OCI-LY1 (cell line): ENCODE measurements at regions not wholly inside any gene's neighbourhood (a gene's known extent, or its start where the extent isn't known, plus 50 kb on each side); places are given as distances from the start of the nearest gene placed in this dataset.

Experiments
- H2AFZ ChIP-seq: fragments of 200-600 bp; sonication (generic), shearing (Covaris generic); 2 replicates; pipeline ENCODE4 v1.6.0; 2014; ENCODE audit warnings: antibody characterized with exemption, mild to moderate bottlenecking, low read length
- H3F3A ChIP-seq: fragments of 200-600 bp; sonication (generic), shearing (Covaris generic); 2 replicates; pipeline ENCODE4 v1.6.0; 2014; ENCODE audit warnings: mild to moderate bottlenecking, antibody characterized with exemption, low read length, moderate library complexity; ENCODE audit not compliant: insufficient read depth
- H3K27ac ChIP-seq: fragments of 200-600 bp; sonication (generic); 2 replicates; pipeline ENCODE4 v1.5.1; 2014; ENCODE audit warnings: low read length, mixed run types, mild to moderate bottlenecking, low read depth; ENCODE audit not compliant: poor library complexity, severe bottlenecking
- H3K27me3 ChIP-seq: fragments of 200-600 bp; sonication (generic); 2 replicates; pipeline ENCODE4 v1.6.0; 2014; ENCODE audit warnings: antibody characterized with exemption, mild to moderate bottlenecking, low read length, moderate library complexity; ENCODE audit not compliant: insufficient read depth
- H3K36me3 ChIP-seq: fragments of 200-600 bp; sonication (generic); 2 replicates; pipeline ENCODE4 v1.6.1; 2014; ENCODE audit warnings: mild to moderate bottlenecking, antibody characterized with exemption, low read length, moderate library complexity, mixed read lengths; ENCODE audit not compliant: insufficient read depth
- H3K4me1 ChIP-seq: fragments of 200-600 bp; sonication (generic); 2 replicates; pipeline ENCODE4 v1.5.1; 2014; ENCODE audit warnings: mild to moderate bottlenecking, low read length, moderate library complexity; ENCODE audit not compliant: insufficient read depth, severe bottlenecking
- H3K4me2 ChIP-seq: fragments of 200-600 bp; sonication (generic), shearing (Covaris generic); 2 replicates; pipeline ENCODE4 v1.6.1; 2014; ENCODE audit warnings: low read length
- H3K4me3 ChIP-seq: fragments of 200-600 bp; sonication (generic); 2 replicates; pipeline ENCODE4 v1.5.1; 2014; ENCODE audit warnings: low read length, low read depth, mild to moderate bottlenecking, mixed read lengths; ENCODE audit not compliant: poor library complexity, severe bottlenecking
- H3K79me2 ChIP-seq: fragments of 200-600 bp; shearing (Covaris generic); 2 replicates; pipeline ENCODE4 v1.6.1; 2016; ENCODE audit warnings: mixed run types, low read length, mixed read lengths; ENCODE audit not compliant: insufficient read depth
- H3K9ac ChIP-seq: fragments of 200-600 bp; sonication (generic), shearing (Covaris generic); 2 replicates; pipeline ENCODE4 v1.6.1; 2014; ENCODE audit warnings: mild to moderate bottlenecking, low read length, mixed read lengths
- H3K9me2 ChIP-seq: fragments of 200-600 bp; sonication (generic), shearing (Covaris generic); 2 replicates; pipeline ENCODE4 v1.6.1; 2014; ENCODE audit warnings: low read depth, mild to moderate bottlenecking, low read length, mixed read lengths
- H3K9me3 ChIP-seq: fragments of 200-600 bp; shearing (Covaris generic); 2 replicates; pipeline ENCODE4 v1.6.1; 2014; ENCODE audit warnings: low read length, mixed read lengths
- H4K20me1 ChIP-seq: fragments of 200-600 bp; sonication (generic), shearing (Covaris generic); 2 replicates; pipeline ENCODE4 v1.6.0; 2016; ENCODE audit warnings: mild to moderate bottlenecking, low read length; ENCODE audit not compliant: insufficient read depth
- CTCF ChIP-seq: fragments of 200-600 bp; sonication (generic), shearing (Covaris generic); IDR thresholded peaks from 2 replicates; pipeline ENCODE4 v1.5.1; 2017; ENCODE audit warnings: mild to moderate bottlenecking, antibody characterized with exemption, low read length, moderate library complexity, mixed read lengths
- EZH2 ChIP-seq: fragments of 200-600 bp; sonication (generic), shearing (Covaris generic); IDR thresholded peaks from 2 replicates; pipeline ENCODE4 v1.8.0; 2017; ENCODE audit warnings: borderline replicate concordance, mixed run types, mild to moderate bottlenecking, antibody characterized with exemption, low read length, moderate library complexity, mixed read lengths

GRCh38 chr10:29372920-29373319 is 84.0 kb downstream of the LYZL1 start:
- Histone ChIP-seq H3K9ac (no peak overlapping the region), H2AFZ (no peak overlapping the region), H3K4me1 (no peaks in the 10 kb centered on the region), H3K4me3 (no peak overlapping the region), H3K27ac (no peak overlapping the region), H3F3A (no peaks in the 10 kb centered on the region), H3K9me3 (no peaks in the 10 kb centered on the region), H3K79me2 (no peaks in the 10 kb centered on the region), H3K36me3 (no peaks in the 10 kb centered on the region), H3K4me2 (no peak overlapping the region), H4K20me1 (no peaks in the 10 kb centered on the region), H3K9me2 (no peaks in the 10 kb centered on the region), H3K27me3 (no peaks in the 10 kb centered on the region)
- TF ChIP-seq EZH2 = no peak
- no peak for TF ChIP-seq CTCF

GRCh38 chr10:29374162-29374561 is 85.3 kb downstream of the LYZL1 start:
- H2AFZ ChIP-seq = no peak overlapping the region
- H3K9me2 ChIP-seq = no peaks in the 10 kb centered on the region
- no peaks in the 10 kb centered on the region for H3K27me3 ChIP-seq
- no peaks in the 10 kb centered on the region for H3K4me1 ChIP-seq
- TF ChIP-seq CTCF (no peak), EZH2 (no peak)
- H4K20me1 ChIP-seq = no peaks in the 10 kb centered on the region
- no peak overlapping the region for H3K9ac ChIP-seq
- H3K9me3 ChIP-seq = no peaks in the 10 kb centered on the region
- H3K4me2 ChIP-seq = no peak overlapping the region
- H3K27ac ChIP-seq = no peak overlapping the region
- no peaks in the 10 kb centered on the region for H3K36me3 ChIP-seq
- H3K4me3 ChIP-seq = no peak overlapping the region
- H3F3A ChIP-seq = no peaks in the 10 kb centered on the region
- no peaks in the 10 kb centered on the region for H3K79me2 ChIP-seq

DNA sequence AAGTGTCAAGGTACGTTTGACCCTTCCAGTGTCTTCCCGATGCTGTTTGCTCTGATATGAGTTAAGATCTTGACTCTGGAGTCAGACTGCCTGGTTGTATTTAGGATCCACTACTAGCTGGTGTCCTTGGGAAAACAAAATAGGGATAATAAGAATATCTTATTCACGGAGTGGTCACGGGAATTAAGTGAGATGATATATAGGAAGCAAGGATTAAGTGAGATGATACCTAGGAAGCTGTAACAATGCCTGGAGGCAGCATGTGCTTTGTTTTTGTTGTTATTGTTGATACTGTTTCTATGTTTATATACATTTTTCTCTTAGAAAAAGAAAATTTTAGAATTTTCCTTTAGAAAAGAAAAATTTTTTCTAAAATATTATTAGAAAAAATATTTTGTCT is 87.0 kb downstream of the LYZL1 start:
- Histone ChIP-seq H3K9me3 (no peaks in the 10 kb centered on the region), H3K27ac (no peak overlapping the region), H3K27me3 (no peaks in the 10 kb centered on the region), H3K36me3 (no peaks in the 10 kb centered on the region), H3K4me1 (no peaks in the 10 kb centered on the region), H3F3A (no peaks in the 10 kb centered on the region), H3K9me2 (no peaks in the 10 kb centered on the region), H3K9ac (no peak overlapping the region), H3K4me2 (no peak overlapping the region), H2AFZ (no peak overlapping the region), H3K4me3 (no peak overlapping the region), H4K20me1 (no peaks in the 10 kb centered on the region), H3K79me2 (no peaks in the 10 kb centered on the region)
- TF ChIP-seq EZH2 = no peak
- TF ChIP-seq CTCF = no peak
